Non-pigmented ciliary epithelial cell (primary cell): ENCODE measurements at regions not wholly inside any gene's neighbourhood (a gene's known extent, or its start where the extent isn't known, plus 50 kb on each side); places are given as distances from the start of the nearest gene placed in this dataset.
A peak's percentile ranks its signal among the peaks of the same experiment; 100 is the strongest.
"Not testable (repeated sequence)": the region's sequence is repeated elsewhere in the genome, so short reads cannot be mapped to it uniquely, and the experiment has no call there.

Experiments used
- DNase-seq: peaks from one replicate; pipeline ENCODE4 v3.0.0-alpha.2; 2010; ENCODE audit warnings: low read depth

GRCh38 chr14:44785096-44785495 lies 176.7 kb downstream of the KLHL28 start:
- DNase-seq: no peak

GRCh38 chr14:44783901-44784300 lies 177.8 kb downstream of the KLHL28 start:
- DNase-seq: no peak

GRCh38 chr14:44782775-44783238 lies 178.9 kb downstream of the KLHL28 start:
- no peak for DNase-seq

- no peak for DNase-seq
These were observed 180.8 kb downstream of the KLHL28 start for GRCh38 chr14:44780989-44781388.

- DNase-seq: peak; percentile 58
These were observed 183.1 kb downstream of the KLHL28 start for GRCh38 chr14:44778604-44779003.

- DNase-seq: no peak
These were observed 184.2 kb downstream of the KLHL28 start for GRCh38 chr14:44777584-44777983.

GRCh38 chr14:44775248-44775647 lies 186.5 kb downstream of the KLHL28 start:
- no peak for DNase-seq

- no peak for DNase-seq
These were observed 187.4 kb downstream of the KLHL28 start for GRCh38 chr14:44774396-44774795.

GRCh38 chr14:44771496-44771895 lies 190.3 kb downstream of the KLHL28 start:
- DNase-seq: no peak

- no peak for DNase-seq
These were observed 191.5 kb downstream of the KLHL28 start for GRCh38 chr14:44770201-44770600.

- DNase-seq: no peak
These were observed 192.8 kb downstream of the KLHL28 start for GRCh38 chr14:44768935-44769334.

- no peak for DNase-seq
These were observed 194.0 kb downstream of the KLHL28 start for GRCh38 chr14:44767646-44768173.

GRCh38 chr14:44766285-44766684 lies 195.5 kb downstream of the KLHL28 start:
- no peak for DNase-seq

- DNase-seq: no peak
These were observed 198.4 kb downstream of the KLHL28 start for GRCh38 chr14:44763356-44763755.

- DNase-seq: no peak
These were observed 202.5 kb downstream of the KLHL28 start for GRCh38 chr14:44759277-44759676.

GRCh38 chr14:44756554-44756953 lies 205.2 kb downstream of the KLHL28 start:
- DNase-seq: no peak

GRCh38 chr14:44745371-44745770 lies 216.4 kb downstream of the KLHL28 start:
- DNase-seq: no peak

GRCh38 chr14:44742202-44742601 lies 219.5 kb downstream of the KLHL28 start:
- DNase-seq: no peak

- no peak for DNase-seq
These were observed 220.3 kb downstream of the KLHL28 start for GRCh38 chr14:44741431-44741830.

- DNase-seq: no peak
These were observed 225.4 kb downstream of the KLHL28 start for GRCh38 chr14:44736326-44736725.

- DNase-seq: no peak
These were observed 225.1 kb upstream of the FSCB start for GRCh38 chr14:44732144-44732543.

- DNase-seq: no peak
These were observed 223.8 kb upstream of the FSCB start for GRCh38 chr14:44730860-44731259.

- DNase-seq: not testable (repeated sequence)
These were observed 214.3 kb upstream of the FSCB start for GRCh38 chr14:44721395-44721794.

- DNase-seq: no peak
These were observed 213.6 kb upstream of the FSCB start for GRCh38 chr14:44720707-44721106.
